A673 (cell line): ENCODE measurements at regions not wholly inside any gene's neighbourhood (a gene's known extent, or its start where the extent isn't known, plus 50 kb on each side); places are given as distances from the start of the nearest gene placed in this dataset.

Experiments used
- CTCF ChIP-seq: fragments of 300-800, 200-600 bp; sonication (generic); conservative IDR thresholded peaks from 2 replicates; pipeline ENCODE4 v1.5.1; 2017; ENCODE audit warnings: low read depth, mild to moderate bottlenecking, antibody characterized with exemption, low read length, moderate library complexity, mixed read lengths
- EZH2 ChIP-seq: fragments of 200-600 bp; sonication (generic); IDR thresholded peaks from 2 replicates; pipeline ENCODE4 v1.6.1; 2017; ENCODE audit warnings: borderline replicate concordance, low read depth, mild to moderate bottlenecking, mixed read lengths, antibody characterized with exemption, low read length; ENCODE audit not compliant: poor library complexity, severe bottlenecking

- TF ChIP-seq CTCF = no peak
- no peak for TF ChIP-seq EZH2
Measured at GRCh38 chr6:14246876-14247275, 129.3 kb downstream of the CD83 start.
